CD14-positive monocyte (primary cell): ENCODE measurements at regions not wholly inside any gene's neighbourhood (a gene's known extent, or its start where the extent isn't known, plus 50 kb on each side); places are given as distances from the start of the nearest gene placed in this dataset.

Experiments used
- DNase-seq, 3 donors: peaks; one replicate each; pipeline ENCODE4 v3.0.0-alpha.2; 2011 to 2022
- H2AFZ ChIP-seq: 2 replicates; pipeline ENCODE4 v1.6.0; 2012; ENCODE audit warnings: mild to moderate bottlenecking, low read depth, low read length, inconsistent platforms; ENCODE audit not compliant: insufficient read depth, poor library complexity, severe bottlenecking
- H3K27ac ChIP-seq, 2 donors: 1 replicate in 1 of 2; 2 replicates in 1 of 2; pipeline ENCODE4 v1.5.1; 2012 to 2013; ENCODE audit warnings: low read length in 2 of 2, control low read depth in 1 of 2, inconsistent platforms in 1 of 2, low read depth in 1 of 2, mild to moderate bottlenecking in 1 of 2
- H3K27me3 ChIP-seq, 2 donors: one replicate each; pipeline versions ENCODE4 v1.6.0 to v1.6.1; 2011 to 2013; ENCODE audit warnings: low read length in 2 of 2; ENCODE audit not compliant: control insufficient read depth in 2 of 2, insufficient read depth in 2 of 2
- H3K36me3 ChIP-seq, 2 donors: replicated peaks in 1 of 2; 1 replicate in 1 of 2; 2 replicates in 1 of 2; pipeline versions ENCODE4 v1.5.1 to v1.6.1; 2012 to 2013; ENCODE audit warnings: low read length in 2 of 2, control low read depth in 1 of 2, inconsistent platforms in 1 of 2, mild to moderate bottlenecking in 1 of 2; ENCODE audit not compliant: insufficient read depth in 2 of 2, control insufficient read depth in 1 of 2
- H3K4me1 ChIP-seq, 2 donors: 1 replicate in 1 of 2; 2 replicates in 1 of 2; pipeline versions ENCODE4 v1.5.1 to v1.6.1; 2012 to 2013; ENCODE audit warnings: low read length in 2 of 2, control low read depth in 1 of 2, inconsistent platforms in 1 of 2, mild to moderate bottlenecking in 1 of 2, moderate library complexity in 1 of 2; ENCODE audit not compliant: insufficient read depth in 2 of 2, control insufficient read depth in 1 of 2
- H3K4me2 ChIP-seq: replicated peaks from 2 replicates; pipeline ENCODE3; 2012; ENCODE audit warnings: low read length, moderate library complexity, mild to moderate bottlenecking; ENCODE audit not compliant: poor library complexity, severe bottlenecking; ENCODE audit errors: extremely low read depth
- H3K4me3 ChIP-seq, 3 experiments: fragments of 200-600 bp in 1 of 3; sonication (generic) in 1 of 3; replicated peaks in 1 of 3; 1 replicate in 2 of 3; 2 replicates in 1 of 3; pipeline ENCODE4 v1.5.1; 2011 to 2013; ENCODE audit warnings: low read length in 3 of 3, mild to moderate bottlenecking in 3 of 3, control low read depth in 2 of 3, low read depth in 2 of 3, inconsistent platforms in 1 of 3, moderate library complexity in 1 of 3
- H3K79me2 ChIP-seq: 2 replicates; pipeline ENCODE4 v1.6.0; 2012; ENCODE audit warnings: mild to moderate bottlenecking, control low read depth, inconsistent platforms, low read length, moderate library complexity; ENCODE audit not compliant: insufficient read depth
- H3K9ac ChIP-seq: 2 replicates; pipeline ENCODE4 v1.6.0; 2017; ENCODE audit warnings: low read length, mild to moderate bottlenecking; ENCODE audit not compliant: insufficient read depth, poor library complexity, severe bottlenecking
- H3K9me3 ChIP-seq, 2 donors: replicated peaks in 1 of 2; 1 replicate in 1 of 2; 2 replicates in 1 of 2; pipeline versions ENCODE4 v1.5.1 to v1.6.1; 2012 to 2013; ENCODE audit warnings: low read length in 2 of 2, control low read depth in 1 of 2; ENCODE audit not compliant: control insufficient read depth in 1 of 2, insufficient read depth in 1 of 2
- H4K20me1 ChIP-seq: 2 replicates; pipeline ENCODE4 v1.6.0; 2012; ENCODE audit warnings: mild to moderate bottlenecking, low read length, control low read depth, moderate library complexity; ENCODE audit not compliant: insufficient read depth
- H3K27ac Mint-ChIP-seq, 7 donors: one replicate each; pipeline ENCODE4 v1.8.0; 2020; ENCODE audit warnings: mild to moderate bottlenecking in 7 of 7, mixed read lengths in 7 of 7, moderate library complexity in 6 of 7, inconsistent platforms in 2 of 7
- H3K27me3 Mint-ChIP-seq, 3 donors: one replicate each; pipeline ENCODE4 v1.8.0; 2021 to 2022; ENCODE audit warnings: low read depth in 3 of 3, mild to moderate bottlenecking in 3 of 3, mixed read lengths in 3 of 3, moderate library complexity in 3 of 3, inconsistent platforms in 1 of 3
- H3K36me3 Mint-ChIP-seq, 2 donors: one replicate each; pipeline ENCODE4 v1.8.0; 2020; ENCODE audit warnings: mixed read lengths in 2 of 2, inconsistent platforms in 1 of 2, mild to moderate bottlenecking in 1 of 2
- H3K4me1 Mint-ChIP-seq: one replicate; pipeline ENCODE4 v1.8.0; 2020; ENCODE audit warnings: mild to moderate bottlenecking, mixed read lengths
- H3K4me3 Mint-ChIP-seq, 2 donors: one replicate each; pipeline ENCODE4 v1.8.0; 2020; ENCODE audit warnings: mild to moderate bottlenecking in 2 of 2, mixed read lengths in 2 of 2, moderate library complexity in 1 of 2
- H3K9me3 Mint-ChIP-seq, 7 donors: one replicate each; pipeline ENCODE4 v1.8.0; 2020 to 2022; ENCODE audit warnings: mixed read lengths in 7 of 7, mild to moderate bottlenecking in 6 of 7, moderate library complexity in 6 of 7, inconsistent platforms in 2 of 7
- WGBS: methylation state at CpG from one replicate; pipeline ENCODE4 v1.1.5; 2013; ENCODE audit warnings: missing lambda C conversion rate; ENCODE audit not compliant: insufficient coverage; 5-methylcytosine and 5-hydroxymethylcytosine counted together
- intact Hi-C, 2 donors: fragments of 100-400 bp; cut with micrococcal nuclease; formaldehyde crosslinking; loops; one replicate each; pipeline versions ENCODE4 v1.15.0 to v1.15.1; 2023
- TF ChIP-seq, protein P1 (sequence below): fragments of 200-600 bp; IDR thresholded peaks from one replicate; pipeline ENCODE4 v1.8.0; 2022; ENCODE audit warnings: antibody characterized with exemption, mild to moderate bottlenecking

DNA sequence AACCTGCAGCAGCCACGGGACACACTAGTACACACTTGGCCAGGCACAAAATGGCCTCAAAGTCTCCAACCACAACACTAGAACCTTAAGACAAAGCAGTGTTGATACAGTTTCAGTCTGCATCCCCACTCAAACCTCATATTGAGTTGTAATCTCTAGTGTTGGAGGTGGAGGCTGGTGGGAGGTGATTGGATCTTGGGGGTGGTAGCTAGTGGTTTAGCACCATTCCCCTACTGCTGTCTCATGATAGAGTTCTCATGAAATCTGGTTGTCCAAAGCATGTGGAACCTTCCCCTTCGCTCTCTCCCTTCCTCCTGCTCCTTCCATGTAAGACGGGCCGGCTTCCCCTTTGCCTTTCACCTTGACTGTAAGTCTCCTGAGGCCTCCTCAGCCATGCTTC lies 638.7 kb downstream of the UQCRFS1 start:
- no peak overlapping the region for H3K4me2 ChIP-seq
- H3K9me3 Mint-ChIP-seq, result peaks cover 0 to 16% (median 5%) of the 10 kb centered on the region in 7 donors
- no peaks in the 10 kb centered on the region for H3K9me3 ChIP-seq
- H3K4me3 ChIP-seq, result no peak overlapping the region
- H3K79me2 ChIP-seq, result no peaks in the 10 kb centered on the region
- H3K9ac ChIP-seq, result no peak overlapping the region
- no peaks in the 10 kb centered on the region for H3K4me1 Mint-ChIP-seq
- intact Hi-C loops, result no loop called here
- no peak overlapping the region for H2AFZ ChIP-seq
- H3K27ac ChIP-seq, result no peak overlapping the region
- WGBS, result 95% methylated on average over 4 of the region's 4 CpGs
- no peaks in the 10 kb centered on the region for H3K36me3 Mint-ChIP-seq
- H3K27ac Mint-ChIP-seq, result no peak overlapping the region
- H3K27me3 Mint-ChIP-seq, result peaks cover 0 to 4% (median 0%) of the 10 kb centered on the region in 3 donors
- no peaks in the 10 kb centered on the region for H4K20me1 ChIP-seq
- no peak overlapping the region for H3K4me3 Mint-ChIP-seq
- TF ChIP-seq, protein P1, sequence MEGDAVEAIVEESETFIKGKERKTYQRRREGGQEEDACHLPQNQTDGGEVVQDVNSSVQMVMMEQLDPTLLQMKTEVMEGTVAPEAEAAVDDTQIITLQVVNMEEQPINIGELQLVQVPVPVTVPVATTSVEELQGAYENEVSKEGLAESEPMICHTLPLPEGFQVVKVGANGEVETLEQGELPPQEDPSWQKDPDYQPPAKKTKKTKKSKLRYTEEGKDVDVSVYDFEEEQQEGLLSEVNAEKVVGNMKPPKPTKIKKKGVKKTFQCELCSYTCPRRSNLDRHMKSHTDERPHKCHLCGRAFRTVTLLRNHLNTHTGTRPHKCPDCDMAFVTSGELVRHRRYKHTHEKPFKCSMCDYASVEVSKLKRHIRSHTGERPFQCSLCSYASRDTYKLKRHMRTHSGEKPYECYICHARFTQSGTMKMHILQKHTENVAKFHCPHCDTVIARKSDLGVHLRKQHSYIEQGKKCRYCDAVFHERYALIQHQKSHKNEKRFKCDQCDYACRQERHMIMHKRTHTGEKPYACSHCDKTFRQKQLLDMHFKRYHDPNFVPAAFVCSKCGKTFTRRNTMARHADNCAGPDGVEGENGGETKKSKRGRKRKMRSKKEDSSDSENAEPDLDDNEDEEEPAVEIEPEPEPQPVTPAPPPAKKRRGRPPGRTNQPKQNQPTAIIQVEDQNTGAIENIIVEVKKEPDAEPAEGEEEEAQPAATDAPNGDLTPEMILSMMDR, result no peak
- H3K36me3 ChIP-seq, result no peaks in the 10 kb centered on the region
- H3K27me3 ChIP-seq, result no peaks in the 10 kb centered on the region
- DNase-seq, result no peak
- no peaks in the 10 kb centered on the region for H3K4me1 ChIP-seq

DNA sequence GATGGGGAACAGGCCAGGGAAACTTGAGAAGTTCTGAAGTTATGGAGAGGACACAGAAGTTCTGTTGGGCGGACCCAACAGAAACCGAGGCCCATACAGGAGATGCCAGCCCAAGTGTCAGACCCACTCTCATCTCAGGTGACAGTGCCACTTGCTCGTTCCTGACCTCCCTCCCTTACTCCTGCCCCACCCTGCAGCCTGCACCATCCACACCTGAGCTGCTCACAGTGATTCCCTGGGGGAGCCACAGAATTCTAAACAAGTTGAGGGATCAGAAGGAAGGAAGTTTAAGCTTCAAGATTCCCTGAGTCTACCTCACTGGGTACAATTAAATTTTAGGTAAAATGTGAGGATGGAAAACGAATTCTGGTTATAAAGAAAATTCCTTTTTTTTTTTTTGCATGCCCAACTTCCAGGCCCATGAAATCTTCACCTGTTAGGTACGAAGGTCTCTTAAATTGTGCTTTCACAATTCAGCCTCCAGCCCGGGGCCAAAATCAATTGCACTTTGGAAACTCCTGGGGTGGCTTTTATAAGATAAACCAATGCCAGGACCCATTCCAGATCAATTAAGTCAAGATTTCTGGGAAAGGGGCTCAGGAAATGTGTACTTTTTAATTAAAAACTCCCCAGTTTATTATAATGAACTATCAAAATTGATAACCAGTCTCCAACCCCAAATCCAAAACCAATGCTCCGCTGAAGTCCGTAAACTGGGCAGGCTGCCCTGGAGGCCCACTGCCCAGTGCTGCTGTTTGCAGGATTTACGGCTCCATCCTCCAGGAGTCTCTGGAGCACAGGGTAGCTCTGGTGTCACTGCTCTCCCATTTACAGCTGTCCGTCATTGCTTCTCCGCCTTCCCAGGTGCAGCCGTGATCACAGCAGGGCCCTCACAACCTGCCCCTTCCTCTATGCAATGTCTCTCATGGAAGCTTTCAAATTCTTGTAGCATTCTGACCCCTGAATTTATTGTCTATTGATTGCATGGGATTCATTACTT lies 643.5 kb downstream of the UQCRFS1 start:
- Histone ChIP-seq H3K9me3 (peaks cover 0 to 3% of the 10 kb centered on the region in 2 donors), H4K20me1 (no peaks in the 10 kb centered on the region), H3K27ac (no peak overlapping the region), H3K79me2 (no peaks in the 10 kb centered on the region), H2AFZ (no peak overlapping the region), H3K4me2 (no peak overlapping the region), H3K27me3 (no peaks in the 10 kb centered on the region), H3K36me3 (no peaks in the 10 kb centered on the region), H3K9ac (no peak overlapping the region), H3K4me3 (no peak overlapping the region), H3K4me1 (no peaks in the 10 kb centered on the region)
- DNase-seq, result no peak
- Mint-ChIP-seq H3K27ac (peak overlapping the region in 1 of 7 donors; percentile 42), H3K36me3 (no peaks in the 10 kb centered on the region), H3K4me3 (no peak overlapping the region), H3K27me3 (peaks cover 0 to 7% (median 0%) of the 10 kb centered on the region in 3 donors), H3K4me1 (no peaks in the 10 kb centered on the region), H3K9me3 (peaks cover 0 to 6% (median 2%) of the 10 kb centered on the region in 7 donors)
- intact Hi-C loops, result no loop called here
- TF ChIP-seq, protein P1, result no peak
- WGBS, result 84% methylated on average over 9 of the region's 12 CpGs
